Upper lobe of left lung (tissue), 4 donors: ENCODE measurements at regions not wholly inside any gene's neighbourhood (a gene's known extent, or its start where the extent isn't known, plus 50 kb on each side); places are given as distances from the start of the nearest gene placed in this dataset.

Experiments used
- EP300 ChIP-seq, 4 donors: sonication (generic); formaldehyde crosslinking; IDR thresholded peaks; one replicate each; pipeline ENCODE4 v1.5.1; 2017; ENCODE audit warnings: antibody characterized with exemption in 4 of 4, control low read depth in 2 of 4
- POLR2A ChIP-seq, 4 donors: fragments of 450-650 bp; IDR thresholded peaks; one replicate each; pipeline ENCODE4 v1.5.1; 2016 to 2017; ENCODE audit warnings: antibody characterized with exemption in 4 of 4, mild to moderate bottlenecking in 2 of 4
- POLR2AphosphoS5 ChIP-seq, 2 donors: sonication (generic); formaldehyde crosslinking; IDR thresholded peaks; one replicate each; pipeline ENCODE4 v1.5.1; 2017; ENCODE audit warnings: antibody characterized with exemption in 2 of 2
- TF ChIP-seq, protein P1 (sequence below), 6 experiments: fragments of 450-650 bp in 4 of 6; fragments of 200-600 bp in 2 of 6; sonication (generic) in 2 of 6; IDR thresholded peaks; one replicate each; pipeline ENCODE4 v1.5.1; 2016 to 2019; ENCODE audit warnings: antibody characterized with exemption in 6 of 6

DNA sequence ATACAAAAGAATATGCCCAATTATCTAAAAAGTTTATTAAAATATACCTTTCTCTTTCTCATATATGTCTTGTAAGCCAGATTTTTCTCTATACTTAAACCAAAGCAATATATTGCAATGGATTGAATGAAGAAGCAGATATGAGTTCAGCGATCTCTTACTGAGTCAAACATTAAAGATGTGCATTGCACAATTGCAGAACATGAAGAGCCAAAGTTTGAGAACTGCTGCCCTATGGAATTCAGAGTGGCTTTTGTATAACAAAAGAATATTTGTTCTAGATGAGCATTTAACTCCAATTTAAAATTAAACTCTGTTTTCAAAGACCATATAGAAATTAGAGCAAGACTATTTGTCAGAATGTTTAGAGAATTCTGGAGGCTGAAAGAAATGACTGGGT is 519.0 kb upstream of the DAB2 start:
- TF ChIP-seq, protein P1, sequence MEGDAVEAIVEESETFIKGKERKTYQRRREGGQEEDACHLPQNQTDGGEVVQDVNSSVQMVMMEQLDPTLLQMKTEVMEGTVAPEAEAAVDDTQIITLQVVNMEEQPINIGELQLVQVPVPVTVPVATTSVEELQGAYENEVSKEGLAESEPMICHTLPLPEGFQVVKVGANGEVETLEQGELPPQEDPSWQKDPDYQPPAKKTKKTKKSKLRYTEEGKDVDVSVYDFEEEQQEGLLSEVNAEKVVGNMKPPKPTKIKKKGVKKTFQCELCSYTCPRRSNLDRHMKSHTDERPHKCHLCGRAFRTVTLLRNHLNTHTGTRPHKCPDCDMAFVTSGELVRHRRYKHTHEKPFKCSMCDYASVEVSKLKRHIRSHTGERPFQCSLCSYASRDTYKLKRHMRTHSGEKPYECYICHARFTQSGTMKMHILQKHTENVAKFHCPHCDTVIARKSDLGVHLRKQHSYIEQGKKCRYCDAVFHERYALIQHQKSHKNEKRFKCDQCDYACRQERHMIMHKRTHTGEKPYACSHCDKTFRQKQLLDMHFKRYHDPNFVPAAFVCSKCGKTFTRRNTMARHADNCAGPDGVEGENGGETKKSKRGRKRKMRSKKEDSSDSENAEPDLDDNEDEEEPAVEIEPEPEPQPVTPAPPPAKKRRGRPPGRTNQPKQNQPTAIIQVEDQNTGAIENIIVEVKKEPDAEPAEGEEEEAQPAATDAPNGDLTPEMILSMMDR (IDR thresholded peaks at IDR 0.05): no peak
- no peak for TF ChIP-seq POLR2AphosphoS5 (IDR thresholded peaks at IDR 0.05)
- TF ChIP-seq POLR2A (IDR thresholded peaks at IDR 0.05): no peak
- TF ChIP-seq EP300 (IDR thresholded peaks at IDR 0.05): no peak
